Spleen (tissue), 11 donors: ENCODE measurements at regions not wholly inside any gene's neighbourhood (a gene's known extent, or its start where the extent isn't known, plus 50 kb on each side); places are given as distances from the start of the nearest gene placed in this dataset.

Experiments used
- DNase-seq: peaks from one replicate; pipeline ENCODE4 v3.0.0-alpha.2; 2020
- H3K27ac ChIP-seq, 8 donors: fragments of 200-600 bp; sonication (generic) in 7 of 8; 1 replicate in 4 of 8; 2 replicates in 4 of 8; pipeline versions ENCODE4 v1.5.0 to v1.8.0; 2016 to 2021; ENCODE audit warnings: inconsistent platforms in 4 of 8, mild to moderate bottlenecking in 4 of 8, moderate library complexity in 1 of 8
- H3K27me3 ChIP-seq, 7 donors: fragments of 200-600 bp; sonication (generic) in 6 of 7; replicated peaks in 1 of 7; 1 replicate in 4 of 7; 2 replicates in 3 of 7; pipeline versions ENCODE4 v1.5.0 to v1.8.0; 2016 to 2021; ENCODE audit warnings: inconsistent platforms in 3 of 7, mild to moderate bottlenecking in 1 of 7
- H3K36me3 ChIP-seq, 6 donors: fragments of 200-600 bp; sonication (generic) in 5 of 6; 1 replicate in 4 of 6; 2 replicates in 2 of 6; pipeline versions ENCODE4 v1.5.0 to v1.8.0; 2016 to 2021; ENCODE audit warnings: inconsistent platforms in 2 of 6
- H3K4me1 ChIP-seq, 6 donors: fragments of 200-600 bp; sonication (generic) in 5 of 6; 1 replicate in 3 of 6; 2 replicates in 3 of 6; pipeline versions ENCODE4 v1.5.0 to v1.8.0; 2016 to 2021; ENCODE audit warnings: inconsistent platforms in 3 of 6
- H3K4me3 ChIP-seq, 8 donors: fragments of 200-600 bp; sonication (generic) in 7 of 8; 1 replicate in 4 of 8; 2 replicates in 4 of 8; pipeline versions ENCODE4 v1.5.0 to v1.8.0; 2016 to 2021; ENCODE audit warnings: inconsistent platforms in 4 of 8, mild to moderate bottlenecking in 4 of 8, moderate library complexity in 2 of 8
- H3K9me3 ChIP-seq, 8 donors: fragments of 200-600 bp; sonication (generic) in 7 of 8; 1 replicate in 4 of 8; 2 replicates in 4 of 8; pipeline versions ENCODE4 v1.5.0 to v1.8.0; 2016 to 2021; ENCODE audit warnings: inconsistent platforms in 4 of 8
- POLR2A ChIP-seq, 3 donors: fragments of 450-650 bp; IDR thresholded peaks; one replicate each; pipeline ENCODE4 v1.5.1; 2017; ENCODE audit warnings: antibody characterized with exemption in 3 of 3, mild to moderate bottlenecking in 1 of 3
- POLR2AphosphoS5 ChIP-seq, 3 donors: sonication (generic); formaldehyde crosslinking; IDR thresholded peaks; one replicate each; pipeline ENCODE4 v1.5.1; 2017; ENCODE audit warnings: antibody characterized with exemption in 3 of 3
- WGBS, 5 donors: extraction: QIAGEN DNeasy Blood & Tissue Kit in 3 of 5; methylation state at CpG; one replicate each; pipeline versions ENCODE4 v1.1.5 to v1.1.7; 2013 to 2018; 5-methylcytosine and 5-hydroxymethylcytosine counted together
- intact Hi-C: fragments of 100-400 bp; cut with DNase I; formaldehyde crosslinking; loops from one replicate; pipeline ENCODE4 v1.15.0; 2023; ENCODE audit warnings: low total_unique reads
- TF ChIP-seq, protein P1 (sequence below), 11 experiments: fragments of 200-600 bp in 7 of 11; fragments of 450-650 bp in 4 of 11; sonication (generic) in 4 of 11; IDR thresholded peaks in 8 of 11; conservative IDR thresholded peaks in 3 of 11; 1 replicate in 7 of 11; 2 replicates in 4 of 11; pipeline versions ENCODE4 v1.4.0 to v1.8.0; 2016 to 2021; ENCODE audit warnings: antibody characterized with exemption in 11 of 11, inconsistent platforms in 4 of 11, mild to moderate bottlenecking in 1 of 11
- donor health status: healthy with polysubstance abuse.
- donor health status: DM: no; HTN: no; CAD: no; lungs with moderate emphysema.
- donor health status: DM: no; HTN: no; CAD: no.
- donor health status: Bipolar disorder and iron deficiency.
- donor health status: healthy.
- donor health status: DM: no; HTN: no; CAD: no.
- donor health status: DM: yes; HTN: yes; CAD: no.

DNA sequence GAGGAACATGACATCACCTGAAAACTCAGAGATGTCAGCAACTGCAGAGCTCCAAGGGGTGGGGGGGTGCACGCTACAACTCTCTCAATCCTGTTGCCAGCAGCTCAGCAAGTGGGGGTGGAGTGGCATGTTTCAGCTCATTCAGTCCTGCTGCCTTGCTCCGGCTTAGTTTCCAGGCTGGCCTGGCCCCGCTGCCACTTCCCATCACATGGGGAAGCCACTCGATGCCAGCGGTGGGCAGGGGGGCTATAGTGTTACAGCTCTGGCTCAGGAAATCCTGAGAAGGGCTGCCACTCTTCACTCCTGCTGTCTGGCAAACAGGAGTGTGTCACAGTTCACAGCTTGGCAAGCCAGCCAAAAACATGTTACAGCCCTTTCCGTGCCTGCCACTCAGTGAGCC, 356.5 kb upstream of the GULP1 start:
- TF ChIP-seq POLR2A (IDR thresholded peaks at IDR 0.05) (no peak), POLR2AphosphoS5 (IDR thresholded peaks at IDR 0.05) (no peak)
- TF ChIP-seq, protein P1, sequence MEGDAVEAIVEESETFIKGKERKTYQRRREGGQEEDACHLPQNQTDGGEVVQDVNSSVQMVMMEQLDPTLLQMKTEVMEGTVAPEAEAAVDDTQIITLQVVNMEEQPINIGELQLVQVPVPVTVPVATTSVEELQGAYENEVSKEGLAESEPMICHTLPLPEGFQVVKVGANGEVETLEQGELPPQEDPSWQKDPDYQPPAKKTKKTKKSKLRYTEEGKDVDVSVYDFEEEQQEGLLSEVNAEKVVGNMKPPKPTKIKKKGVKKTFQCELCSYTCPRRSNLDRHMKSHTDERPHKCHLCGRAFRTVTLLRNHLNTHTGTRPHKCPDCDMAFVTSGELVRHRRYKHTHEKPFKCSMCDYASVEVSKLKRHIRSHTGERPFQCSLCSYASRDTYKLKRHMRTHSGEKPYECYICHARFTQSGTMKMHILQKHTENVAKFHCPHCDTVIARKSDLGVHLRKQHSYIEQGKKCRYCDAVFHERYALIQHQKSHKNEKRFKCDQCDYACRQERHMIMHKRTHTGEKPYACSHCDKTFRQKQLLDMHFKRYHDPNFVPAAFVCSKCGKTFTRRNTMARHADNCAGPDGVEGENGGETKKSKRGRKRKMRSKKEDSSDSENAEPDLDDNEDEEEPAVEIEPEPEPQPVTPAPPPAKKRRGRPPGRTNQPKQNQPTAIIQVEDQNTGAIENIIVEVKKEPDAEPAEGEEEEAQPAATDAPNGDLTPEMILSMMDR (IDR thresholded peaks at IDR 0.05 in 8 of 11, conservative IDR thresholded peaks at IDR 0.05 in 3 of 11): no peak
- Histone ChIP-seq H3K4me3 (no peak overlapping the region), H3K9me3 (peaks cover 0 to 10% (median 0%) of the 10 kb centered on the region in 8 donors), H3K27ac (no peak overlapping the region), H3K36me3 (no peaks in the 10 kb centered on the region), H3K4me1 (no peaks in the 10 kb centered on the region), H3K27me3 (no peaks in the 10 kb centered on the region)
- DNase-seq: no peak
- 81 to 94% (median 89%) methylated on average over 3 to 6 of the region's 6 CpGs for WGBS, 5 donors
- intact Hi-C loops: no loop called here

DNA sequence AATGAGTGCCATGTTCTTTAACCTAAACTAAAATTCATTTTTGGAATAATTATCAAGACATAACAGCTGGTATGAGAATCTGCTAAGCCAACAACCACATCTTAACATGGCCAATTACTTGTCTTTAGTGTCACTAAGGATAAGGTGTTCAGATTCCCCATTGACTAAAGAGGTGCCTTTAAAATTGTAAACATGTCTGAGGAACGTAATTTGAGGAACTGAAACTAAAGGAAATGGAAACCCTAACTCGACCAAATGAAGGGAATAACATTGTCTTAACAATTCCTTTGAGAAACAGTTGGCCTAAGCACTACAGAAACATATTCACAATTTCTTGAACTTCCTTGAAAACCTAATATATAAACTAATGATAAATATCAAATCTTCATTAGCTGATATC, 355.4 kb upstream of the GULP1 start:
- 22 to 50% (median 24%) methylated on average over 2 of the region's 2 CpGs for WGBS, 5 donors
- TF ChIP-seq POLR2A (IDR thresholded peaks at IDR 0.05) (no peak), POLR2AphosphoS5 (IDR thresholded peaks at IDR 0.05) (no peak)
- TF ChIP-seq, protein P1 (IDR thresholded peaks at IDR 0.05 in 8 of 11, conservative IDR thresholded peaks at IDR 0.05 in 3 of 11): no peak
- intact Hi-C loops: no loop called here
- Histone ChIP-seq H3K4me1 (no peaks in the 10 kb centered on the region), H3K27me3 (no peaks in the 10 kb centered on the region), H3K9me3 (peaks cover 0 to 10% (median 0%) of the 10 kb centered on the region in 8 donors), H3K36me3 (no peaks in the 10 kb centered on the region), H3K4me3 (no peak overlapping the region), H3K27ac (no peak overlapping the region)
- DNase-seq: no peak

GRCh38 chr2:187939180-187939579, 352.5 kb upstream of the GULP1 start:
- DNase-seq: no peak
- intact Hi-C loops: no loop called here
- peaks cover 0 to 10% (median 0%) of the 10 kb centered on the region in 8 donors for H3K9me3 ChIP-seq
- no peak for TF ChIP-seq POLR2A (IDR thresholded peaks at IDR 0.05)
- TF ChIP-seq, protein P1 (IDR thresholded peaks at IDR 0.05 in 8 of 11, conservative IDR thresholded peaks at IDR 0.05 in 3 of 11): no peak
- TF ChIP-seq POLR2AphosphoS5 (IDR thresholded peaks at IDR 0.05): no peak
- H3K27me3 ChIP-seq: no peaks in the 10 kb centered on the region
- 61 to 79% (median 67%) methylated on average over 1 of the region's 1 CpG for WGBS, 5 donors
- H3K4me3 ChIP-seq: no peak overlapping the region
- H3K4me1 ChIP-seq: no peaks in the 10 kb centered on the region
- no peaks in the 10 kb centered on the region for H3K36me3 ChIP-seq
- no peak overlapping the region for H3K27ac ChIP-seq

DNA sequence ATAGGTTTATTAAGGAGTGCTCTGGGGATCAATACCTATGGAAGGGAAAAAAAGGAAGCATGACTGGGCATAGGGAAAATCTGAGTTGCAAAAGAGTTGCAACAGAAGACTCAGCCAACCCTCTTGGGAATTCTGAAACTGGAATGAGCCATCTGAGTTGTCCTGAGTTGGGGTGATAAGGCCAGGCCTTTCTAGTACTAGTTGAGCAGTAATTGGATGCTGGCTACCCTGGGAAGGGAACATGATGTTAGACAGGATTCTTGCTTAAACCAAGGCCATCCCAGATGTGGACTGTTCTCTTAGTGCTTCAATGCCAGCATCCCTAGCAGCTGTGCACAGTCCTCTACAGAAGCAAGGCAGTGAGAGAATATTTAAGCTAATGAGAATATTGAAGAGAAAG, 348.8 kb upstream of the GULP1 start:
- Histone ChIP-seq H3K27ac (no peak overlapping the region), H3K4me3 (no peak overlapping the region), H3K4me1 (no peaks in the 10 kb centered on the region), H3K9me3 (no peaks in the 10 kb centered on the region), H3K27me3 (no peaks in the 10 kb centered on the region), H3K36me3 (no peaks in the 10 kb centered on the region)
- DNase-seq: no peak
- TF ChIP-seq POLR2A (IDR thresholded peaks at IDR 0.05) (no peak), POLR2AphosphoS5 (IDR thresholded peaks at IDR 0.05) (no peak)
- TF ChIP-seq, protein P1 (IDR thresholded peaks at IDR 0.05 in 8 of 11, conservative IDR thresholded peaks at IDR 0.05 in 3 of 11): no peak
- intact Hi-C loops: no loop called here
